ENCODE measurements at regions not wholly inside any gene's neighbourhood (a gene's known extent, or its start where the extent isn't known, plus 50 kb on each side); places are given as distances from the start of the nearest gene placed in this dataset.

- TF ChIP-seq CTCF (IDR thresholded peaks at IDR 0.05) (no peak), POLR2A (IDR thresholded peaks at IDR 0.05) (no peak)
Measured at GRCh38 chr2:18237298-18237697, 323.2 kb downstream of the RDH14 start.
